Endometrium (tissue), 2 donors: ENCODE measurements at regions not wholly inside any gene's neighbourhood (a gene's known extent, or its start where the extent isn't known, plus 50 kb on each side); places are given as distances from the start of the nearest gene placed in this dataset.
"Not testable (repeated sequence)": the region's sequence is repeated elsewhere in the genome, so short reads cannot be mapped to it uniquely, and the experiment has no call there.

Experiments used
- FAIRE-seq: peaks from 2 replicates; lab custom pipeline; 2012; peaks lifted over from hg19 to GRCh38; lab: Jason Lieb, UNC
- donor health status: control.
- donor health status: control.

- no peak for FAIRE-seq
Observed at GRCh38 chr1:82181846-82182245, 381.1 kb downstream of the ADGRL2 start.

- FAIRE-seq, result no peak
Observed at GRCh38 chr1:82179131-82179530, 378.4 kb downstream of the ADGRL2 start.

GRCh38 chr1:82177192-82177591, 376.5 kb downstream of the ADGRL2 start:
- FAIRE-seq, result no peak

- FAIRE-seq, result no peak
Observed at GRCh38 chr1:82171955-82172354, 371.2 kb downstream of the ADGRL2 start.

GRCh38 chr1:82168482-82168881, 367.7 kb downstream of the ADGRL2 start:
- FAIRE-seq, result no peak

- FAIRE-seq, result no peak
Observed at GRCh38 chr1:82165304-82165703, 364.6 kb downstream of the ADGRL2 start.

GRCh38 chr1:82162486-82163420, 362.0 kb downstream of the ADGRL2 start:
- FAIRE-seq, result no peak

GRCh38 chr1:82161700-82162141, 361.0 kb downstream of the ADGRL2 start:
- no peak for FAIRE-seq

- FAIRE-seq, result no peak
Observed at GRCh38 chr1:82160903-82161302, 360.2 kb downstream of the ADGRL2 start.

- no peak for FAIRE-seq
Observed at GRCh38 chr1:82160036-82160435, 359.3 kb downstream of the ADGRL2 start.

GRCh38 chr1:82158981-82159380, 358.2 kb downstream of the ADGRL2 start:
- no peak for FAIRE-seq

GRCh38 chr1:82154219-82154970, 353.7 kb downstream of the ADGRL2 start:
- FAIRE-seq, result no peak

- FAIRE-seq, result no peak
Observed at GRCh38 chr1:82153752-82154151, 353.0 kb downstream of the ADGRL2 start.

- no peak for FAIRE-seq
Observed at GRCh38 chr1:82153272-82153629, 352.5 kb downstream of the ADGRL2 start.

- no peak for FAIRE-seq
Observed at GRCh38 chr1:82152356-82153271, 351.9 kb downstream of the ADGRL2 start.

- no peak for FAIRE-seq
Observed at GRCh38 chr1:82145656-82146055, 344.9 kb downstream of the ADGRL2 start.

- FAIRE-seq, result no peak
Observed at GRCh38 chr1:82143108-82143833, 342.5 kb downstream of the ADGRL2 start.

- no peak for FAIRE-seq
Observed at GRCh38 chr1:82141390-82141789, 340.7 kb downstream of the ADGRL2 start.

- FAIRE-seq, result no peak
Observed at GRCh38 chr1:82139751-82140468, 339.2 kb downstream of the ADGRL2 start.

- not testable (repeated sequence) for FAIRE-seq
Observed at GRCh38 chr1:82136351-82136750, 335.6 kb downstream of the ADGRL2 start.

- no peak for FAIRE-seq
Observed at GRCh38 chr1:82125866-82126265, 325.1 kb downstream of the ADGRL2 start.
